K562 (cell line): ENCODE measurements at regions not wholly inside any gene's neighbourhood (a gene's known extent, or its start where the extent isn't known, plus 50 kb on each side); places are given as distances from the start of the nearest gene placed in this dataset.
"Not testable (repeated sequence)": the region's sequence is repeated elsewhere in the genome, so short reads cannot be mapped to it uniquely, and the experiment has no call there.

ENCODE experiments used
- ATAC-seq: fragments of 200-7000 bp; cut with Tn5 transposase; 3 replicates; pipeline ENCODE4 v1.9.1; 2020; ENCODE audit warnings: moderate library complexity
- BruUV-seq: library from RNA; stranded (reverse); fragments of 400-500 nt; replicated peaks from 2 replicates; lab custom pipeline; 2021; lab: Mats Ljungman, UMichigan
- CTCF ChIA-PET: fragments of 300-600 bp; formaldehyde crosslinking; extraction: SDS; loops from one replicate; lab custom pipeline; 2021; ENCODE audit warnings: low intra/inter-chr PET ratio; lab: Yijun Ruan, JAX
- POLR2A ChIA-PET: fragments of 300-600, 350-650 bp; sonication (Branson Sonifier 250); formaldehyde crosslinking; extraction: SDS; loops from one replicate; lab custom pipeline; 2021; ENCODE audit warnings: antibody characterized with exemption, inconsistent platforms; lab: Yijun Ruan, JAX
- DNase-seq, 4 experiments: peaks; one replicate each; pipeline versions ENCODE4 v3.0.0 to v3.0.0-alpha.2; 2011 to 2018; ENCODE audit warnings: low spot score in 3 of 4, mixed read lengths in 3 of 4; ENCODE audit errors: extremely low read depth in 1 of 4
- FAIRE-seq: peaks from 2 replicates; lab custom pipeline; 2011; peaks lifted over from hg19 to GRCh38; lab: Jason Lieb, UNC
- H2AFZ ChIP-seq: 2 replicates; pipeline ENCODE4 v1.6.0; 2011; ENCODE audit warnings: low read depth, low read length, control low read depth, inconsistent platforms
- H3K27ac ChIP-seq: fragments of 200-600 bp; 3 replicates; pipeline ENCODE4 v1.8.0; 2011; ENCODE audit warnings: low read depth, mild to moderate bottlenecking, control low read depth, inconsistent platforms, low read length, moderate library complexity, mixed read lengths; ENCODE audit errors: extremely low read depth
- H3K27me3 ChIP-seq, 2 experiments: fragments of 300-600 bp in 1 of 2; 2 replicates in 1 of 2; 3 replicates in 1 of 2; pipeline versions ENCODE4 v1.6.0 to v1.8.0; 2011; ENCODE audit warnings: inconsistent platforms in 2 of 2, low read length in 2 of 2, mild to moderate bottlenecking in 1 of 2, mixed read lengths in 1 of 2, moderate library complexity in 1 of 2; ENCODE audit not compliant: control insufficient read depth in 2 of 2, insufficient read depth in 2 of 2
- H3K36me3 ChIP-seq: fragments of 300-600 bp; 3 replicates; pipeline ENCODE4 v1.8.0; 2011; ENCODE audit warnings: mild to moderate bottlenecking, low read length, inconsistent platforms; ENCODE audit not compliant: control insufficient read depth, insufficient read depth
- H3K4me1 ChIP-seq, 2 experiments: fragments of 200-600 bp in 1 of 2; replicated peaks in 1 of 2; 2 replicates in 1 of 2; 3 replicates in 1 of 2; pipeline versions ENCODE4 v1.5.1 to v1.8.0; 2011; ENCODE audit warnings: inconsistent platforms in 2 of 2, low read length in 2 of 2, mild to moderate bottlenecking in 1 of 2, mixed read lengths in 1 of 2, moderate library complexity in 1 of 2; ENCODE audit not compliant: control insufficient read depth in 2 of 2, insufficient read depth in 2 of 2
- H3K4me2 ChIP-seq: 2 replicates; pipeline ENCODE4 v1.6.1; 2011; ENCODE audit warnings: low read length, control low read depth, inconsistent platforms, mixed read lengths; ENCODE audit not compliant: insufficient read depth
- H3K4me3 ChIP-seq: fragments of 200-600 bp; sonication (generic), shearing (Covaris generic); 2 replicates; pipeline ENCODE4 v1.5.1; 2016; ENCODE audit warnings: control low read depth, inconsistent platforms
- H3K79me2 ChIP-seq: fragments of 200-600 bp; 3 replicates; pipeline ENCODE4 v1.8.0; 2011; ENCODE audit warnings: low read length, inconsistent platforms; ENCODE audit not compliant: control insufficient read depth, insufficient read depth
- H3K9ac ChIP-seq, 2 experiments: 2 replicates each; pipeline versions ENCODE4 v1.6.0 to v1.6.1; 2011; ENCODE audit warnings: low read depth in 2 of 2, low read length in 2 of 2, control low read depth in 1 of 2, inconsistent platforms in 1 of 2, mild to moderate bottlenecking in 1 of 2, mixed read lengths in 1 of 2; ENCODE audit not compliant: insufficient read depth in 1 of 2
- H3K9me1 ChIP-seq: one replicate; pipeline ENCODE4 v1.6.0; 2011; ENCODE audit warnings: inconsistent platforms, mild to moderate bottlenecking, low read length, moderate library complexity; ENCODE audit not compliant: control insufficient read depth, insufficient read depth
- H3K9me3 ChIP-seq: replicated peaks from 2 replicates; pipeline ENCODE4 v1.5.1; 2011; ENCODE audit warnings: low read depth, low read length, inconsistent platforms; ENCODE audit not compliant: control insufficient read depth, insufficient read depth
- H4K20me1 ChIP-seq: replicated peaks from 2 replicates; pipeline ENCODE4 v1.6.1; 2011; ENCODE audit warnings: low read length, inconsistent platforms, mixed read lengths; ENCODE audit not compliant: control insufficient read depth, insufficient read depth
- ATF7 ChIP-seq: fragments of 450-650 bp; IDR thresholded peaks from 2 replicates; pipeline ENCODE4 v1.7.1; 2014; ENCODE audit warnings: mild to moderate bottlenecking, moderate library complexity
- FOS ChIP-seq: IDR thresholded peaks from 3 replicates; pipeline ENCODE4 v1.6.1; 2011; ENCODE audit not compliant: insufficient read length; ENCODE audit errors: extremely low read depth
- GATA2 ChIP-seq: sonication (generic); formaldehyde crosslinking; IDR thresholded peaks from 2 replicates; pipeline ENCODE4 v1.4.0; 2020; ENCODE audit warnings: mild to moderate bottlenecking, missing genetic modification reagents
- KLF6 ChIP-seq: fragments of 250-450 bp; sonication (Bioruptor Pico); IDR thresholded peaks from 2 replicates; pipeline ENCODE4 v1.4.0; 2020; ENCODE audit warnings: mild to moderate bottlenecking, moderate library complexity, borderline replicate concordance
- PCBP1 ChIP-seq: fragments of 200-400 bp; formaldehyde crosslinking; IDR thresholded peaks from 2 replicates; pipeline ENCODE4 v1.6.1; 2018; ENCODE audit warnings: mild to moderate bottlenecking, low read depth, low read length; ENCODE audit not compliant: poor library complexity, severe bottlenecking
- RFX1 ChIP-seq: fragments of 450-650 bp; IDR thresholded peaks from 2 replicates; pipeline ENCODE4 v1.6.1; 2016; ENCODE audit warnings: mild to moderate bottlenecking, moderate library complexity
- WHSC1 ChIP-seq: IDR thresholded peaks from one replicate; pipeline ENCODE4 v1.6.1; 2012; ENCODE audit warnings: low read length, control low read depth, inconsistent platforms
- ZNF655 ChIP-seq: fragments of 250-450 bp; sonication (Bioruptor Pico); IDR thresholded peaks from 2 replicates; pipeline ENCODE4 v1.5.0; 2021
- WGBS: fragments of 100-300 bp; shearing (Covaris generic); methylation state at CpG from one replicate; pipeline ENCODE4 v1.1.6; 2016; ENCODE audit warnings: low coverage, mixed read lengths; ENCODE audit not compliant: insufficient coverage; ENCODE audit errors: missing lambda C conversion rate; 5-methylcytosine and 5-hydroxymethylcytosine counted together
- in situ Hi-C: fragments of 300-500 bp; cut with MboI; formaldehyde crosslinking; loops from 4 replicates; pipeline ENCODE4 v1.15.0; 2018; ENCODE audit warnings: inconsistent platforms, mixed read lengths
- intact Hi-C: fragments of 100-400 bp; cut with micrococcal nuclease; formaldehyde crosslinking; loops from 2 replicates; pipeline ENCODE4 v1.14.2; 2022

GRCh38 chr7:83731154-83731553, 82.2 kb upstream of the SEMA3E start (continued):
- TF ChIP-seq PCBP1 (no peak), ATF7 (no peak), WHSC1 (no peak)

- FAIRE-seq, intact Hi-C loops: not testable (repeated sequence)
Measured at GRCh38 chr7:83716923-83717322, 68.0 kb upstream of the SEMA3E start.

GRCh38 chr7:83708531-83708930, 59.6 kb upstream of the SEMA3E start:
- intact Hi-C loops = no loop called here
- ChIA-PET CTCF (no interaction called here), POLR2A (no interaction called here)
- TF ChIP-seq KLF6 (CRISPR knock-in tag) (no peak), ZNF655 (no peak), FOS (no peak), GATA2 (CRISPR knock-in tag) (no peak), RFX1 (no peak)
- no peak for ATAC-seq
- no peaks in the 10 kb centered on the region for H3K36me3 ChIP-seq
- no peaks in the 10 kb centered on the region for H4K20me1 ChIP-seq
- no peak overlapping the region for H3K27ac ChIP-seq
- FAIRE-seq = no peak
- H2AFZ ChIP-seq = no peak overlapping the region
- no peaks in the 10 kb centered on the region for H3K4me1 ChIP-seq
- H3K9me3 ChIP-seq = no peaks in the 10 kb centered on the region
- no peak overlapping the region for H3K4me3 ChIP-seq
- H3K9ac ChIP-seq = no peak overlapping the region
- no peak for DNase-seq
- H3K27me3 ChIP-seq = no peaks in the 10 kb centered on the region
- in situ Hi-C loops = no loop called here
- 0% methylated on average over 3 of the region's 3 CpGs for WGBS
- no peaks in the 10 kb centered on the region for H3K79me2 ChIP-seq
- no peak overlapping the region for H3K4me2 ChIP-seq
- no peaks in the 10 kb centered on the region for H3K9me1 ChIP-seq
- BruUV-seq = no TSS peak

More at GRCh38 chr7:83716923-83717322, 68.0 kb upstream of the SEMA3E start:
- H3K9me1 ChIP-seq, H3K27me3 ChIP-seq, H4K20me1 ChIP-seq, H2AFZ ChIP-seq, CTCF ChIA-PET, H3K4me3 ChIP-seq, H3K79me2 ChIP-seq, ATAC-seq, H3K9me3 ChIP-seq, H3K36me3 ChIP-seq, in situ Hi-C loops, H3K9ac ChIP-seq, BruUV-seq, H3K4me1 ChIP-seq, POLR2A ChIA-PET, H3K4me2 ChIP-seq, H3K27ac ChIP-seq, DNase-seq: not testable (repeated sequence)
- WGBS = 3% methylated on average over 6 of the region's 6 CpGs
